Ascending aorta (tissue), 2 donors: ENCODE measurements at regions not wholly inside any gene's neighbourhood (a gene's known extent, or its start where the extent isn't known, plus 50 kb on each side); places are given as distances from the start of the nearest gene placed in this dataset.

Experiments used
- DNase-seq, 2 donors: peaks; one replicate each; pipeline ENCODE4 v3.0.0-alpha.2; 2019; ENCODE audit warnings: low spot score in 2 of 2
- H3K27ac ChIP-seq, 2 donors: fragments of 200-600 bp; sonication (generic); one replicate each; pipeline ENCODE4 v1.5.1; 2016 to 2017; ENCODE audit warnings: mild to moderate bottlenecking in 1 of 2
- H3K27me3 ChIP-seq: fragments of 200-600 bp; sonication (generic); one replicate; pipeline ENCODE4 v1.5.1; 2017
- H3K36me3 ChIP-seq, 2 donors: fragments of 200-600 bp; sonication (generic); one replicate each; pipeline ENCODE4 v1.5.1; 2016
- H3K4me1 ChIP-seq, 2 donors: fragments of 200-600 bp; sonication (generic); one replicate each; pipeline ENCODE4 v1.5.1; 2016 to 2017; ENCODE audit warnings: mild to moderate bottlenecking in 1 of 2
- H3K4me3 ChIP-seq, 2 donors: fragments of 200-600 bp; sonication (generic); one replicate each; pipeline ENCODE4 v1.5.1; 2016 to 2017; ENCODE audit warnings: mild to moderate bottlenecking in 1 of 2
- H3K9me3 ChIP-seq, 2 donors: fragments of 200-600 bp; sonication (generic); one replicate each; pipeline ENCODE4 v1.5.1; 2016
- intact Hi-C: fragments of 100-400 bp; cut with DNase I; formaldehyde crosslinking; loops from one replicate; pipeline ENCODE4 v1.15.1; 2023
- TF ChIP-seq, protein P1 (sequence below), 3 experiments: fragments of 200-600 bp in 2 of 3; fragments of 450-650 bp in 1 of 3; sonication (generic) in 2 of 3; IDR thresholded peaks; one replicate each; pipeline ENCODE4 v1.5.1; 2016 to 2019; ENCODE audit warnings: antibody characterized with exemption in 3 of 3, mild to moderate bottlenecking in 1 of 3, moderate library complexity in 1 of 3

DNA sequence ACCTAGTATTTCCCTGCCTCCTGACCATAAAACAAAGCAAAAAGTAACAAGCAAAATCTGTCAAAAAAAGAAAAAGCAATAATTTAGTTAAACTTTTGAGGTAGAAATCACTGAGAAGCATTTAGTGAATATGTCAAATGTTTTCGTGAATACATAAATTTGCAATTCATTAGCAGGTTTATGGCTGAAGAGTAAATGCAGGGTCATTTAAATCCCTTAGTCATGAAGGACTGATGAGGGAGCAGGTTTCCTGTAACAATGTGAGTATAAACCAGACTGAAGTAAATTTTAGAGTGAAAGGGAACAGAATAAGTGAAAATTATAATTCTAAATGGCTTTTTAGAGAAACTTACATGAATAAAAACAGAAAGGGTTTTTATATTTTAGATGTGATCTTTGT is 313.5 kb upstream of the MANEA start:
- TF ChIP-seq, protein P1, sequence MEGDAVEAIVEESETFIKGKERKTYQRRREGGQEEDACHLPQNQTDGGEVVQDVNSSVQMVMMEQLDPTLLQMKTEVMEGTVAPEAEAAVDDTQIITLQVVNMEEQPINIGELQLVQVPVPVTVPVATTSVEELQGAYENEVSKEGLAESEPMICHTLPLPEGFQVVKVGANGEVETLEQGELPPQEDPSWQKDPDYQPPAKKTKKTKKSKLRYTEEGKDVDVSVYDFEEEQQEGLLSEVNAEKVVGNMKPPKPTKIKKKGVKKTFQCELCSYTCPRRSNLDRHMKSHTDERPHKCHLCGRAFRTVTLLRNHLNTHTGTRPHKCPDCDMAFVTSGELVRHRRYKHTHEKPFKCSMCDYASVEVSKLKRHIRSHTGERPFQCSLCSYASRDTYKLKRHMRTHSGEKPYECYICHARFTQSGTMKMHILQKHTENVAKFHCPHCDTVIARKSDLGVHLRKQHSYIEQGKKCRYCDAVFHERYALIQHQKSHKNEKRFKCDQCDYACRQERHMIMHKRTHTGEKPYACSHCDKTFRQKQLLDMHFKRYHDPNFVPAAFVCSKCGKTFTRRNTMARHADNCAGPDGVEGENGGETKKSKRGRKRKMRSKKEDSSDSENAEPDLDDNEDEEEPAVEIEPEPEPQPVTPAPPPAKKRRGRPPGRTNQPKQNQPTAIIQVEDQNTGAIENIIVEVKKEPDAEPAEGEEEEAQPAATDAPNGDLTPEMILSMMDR (IDR thresholded peaks at IDR 0.05) = no peak
- H3K4me3 ChIP-seq = no peak overlapping the region
- no peak for DNase-seq
- no peaks in the 10 kb centered on the region for H3K27me3 ChIP-seq
- H3K4me1 ChIP-seq = no peaks in the 10 kb centered on the region
- no peaks in the 10 kb centered on the region for H3K9me3 ChIP-seq
- H3K27ac ChIP-seq = no peak overlapping the region
- H3K36me3 ChIP-seq = no peaks in the 10 kb centered on the region
- intact Hi-C loops = no loop called here

DNA sequence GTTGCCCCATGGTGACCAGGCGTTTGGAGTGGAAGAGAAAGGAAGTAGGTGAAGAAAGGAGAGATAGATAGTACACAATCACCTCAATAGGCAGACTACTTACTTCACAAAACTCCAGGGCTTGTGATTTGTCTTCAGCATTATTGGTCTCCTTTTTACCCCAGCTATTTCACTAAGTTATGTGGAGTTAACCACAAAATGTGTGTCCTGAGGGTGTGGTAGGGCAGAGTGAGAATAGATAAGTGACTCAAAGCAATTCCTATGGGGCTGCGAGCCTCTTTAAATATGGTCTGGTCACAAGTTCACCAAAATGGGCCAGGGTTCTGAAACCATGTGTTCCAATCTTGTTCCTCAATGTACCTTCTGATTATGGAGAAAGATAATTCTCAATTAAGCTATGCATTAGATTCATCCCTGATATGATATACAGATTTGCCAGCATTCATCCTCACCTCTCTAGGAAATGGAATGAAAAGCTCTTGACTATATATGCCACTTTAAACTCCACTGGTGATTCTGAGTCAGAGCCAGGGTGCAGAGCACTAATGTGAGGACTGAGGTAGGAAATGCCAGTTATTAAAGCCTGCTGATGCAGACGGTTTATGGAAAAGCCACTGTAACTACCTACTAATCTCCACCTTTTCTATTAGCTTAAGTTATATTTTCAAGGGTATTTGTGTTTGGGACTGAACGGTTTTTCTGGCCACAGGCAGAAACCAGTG is 310.6 kb upstream of the MANEA start:
- no peaks in the 10 kb centered on the region for H3K9me3 ChIP-seq
- H3K4me1 ChIP-seq = no peaks in the 10 kb centered on the region
- no peaks in the 10 kb centered on the region for H3K27me3 ChIP-seq
- TF ChIP-seq, protein P1 (IDR thresholded peaks at IDR 0.05) = no peak
- H3K36me3 ChIP-seq = no peaks in the 10 kb centered on the region
- no peak for DNase-seq
- no peak overlapping the region for H3K4me3 ChIP-seq
- H3K27ac ChIP-seq = no peak overlapping the region
- intact Hi-C loops = no loop called here

DNA sequence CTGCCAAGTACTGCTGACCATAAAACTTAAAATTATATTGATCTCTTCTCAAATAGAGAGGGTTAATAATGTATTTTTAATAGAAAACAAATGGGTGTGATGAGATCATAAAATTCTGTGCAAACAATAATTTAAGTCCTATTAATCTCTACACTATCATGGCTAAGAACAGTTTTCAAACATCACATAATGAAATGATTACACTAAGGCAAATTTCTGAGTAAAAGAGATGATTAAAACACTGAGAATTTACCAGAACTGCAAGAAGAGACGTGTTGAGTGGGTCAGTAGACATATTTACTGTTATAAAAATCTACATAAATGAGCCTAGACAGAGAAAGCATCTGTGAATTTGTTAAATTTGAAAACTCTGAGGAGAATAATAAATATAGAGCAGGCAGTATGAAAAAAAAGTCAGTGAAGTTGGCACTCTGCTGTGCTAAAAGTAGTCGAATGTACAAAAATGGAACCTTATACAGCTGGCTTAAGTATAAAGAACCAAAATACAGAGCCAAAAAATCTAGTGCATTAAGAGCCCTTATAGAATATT is 302.6 kb upstream of the MANEA start:
- H3K36me3 ChIP-seq = no peaks in the 10 kb centered on the region
- H3K4me1 ChIP-seq = no peaks in the 10 kb centered on the region
- no peak for DNase-seq
- TF ChIP-seq, protein P1 (IDR thresholded peaks at IDR 0.05) = no peak
- H3K27ac ChIP-seq = no peak overlapping the region
- H3K4me3 ChIP-seq = no peak overlapping the region
- H3K27me3 ChIP-seq = no peaks in the 10 kb centered on the region
- no peaks in the 10 kb centered on the region for H3K9me3 ChIP-seq
- intact Hi-C loops = no loop called here

DNA sequence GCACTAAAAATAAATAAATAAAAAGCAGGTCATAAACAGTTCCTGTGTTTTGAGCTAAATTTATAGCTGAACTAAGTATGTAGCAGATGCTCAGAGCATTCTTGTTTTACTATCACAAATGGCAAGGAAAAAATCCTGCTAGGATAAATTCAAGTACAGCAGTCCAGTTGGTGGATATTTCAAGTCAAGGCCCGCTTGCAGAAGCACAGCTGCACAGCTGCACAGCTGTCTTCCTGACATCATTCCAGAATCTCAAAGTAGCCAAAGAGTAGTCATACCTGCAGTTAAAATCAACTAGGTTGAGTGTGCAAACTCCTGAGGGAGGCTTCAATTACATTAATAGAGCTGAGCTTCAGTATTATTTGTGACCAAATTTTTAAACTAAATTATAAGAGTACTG is 297.7 kb upstream of the MANEA start:
- intact Hi-C loops = no loop called here
- H3K4me1 ChIP-seq = no peaks in the 10 kb centered on the region
- H3K36me3 ChIP-seq = no peaks in the 10 kb centered on the region
- TF ChIP-seq, protein P1 (IDR thresholded peaks at IDR 0.05) = no peak
- H3K9me3 ChIP-seq = no peaks in the 10 kb centered on the region
- DNase-seq = no peak
- H3K27ac ChIP-seq = no peak overlapping the region
- H3K4me3 ChIP-seq = no peak overlapping the region
- no peaks in the 10 kb centered on the region for H3K27me3 ChIP-seq

DNA sequence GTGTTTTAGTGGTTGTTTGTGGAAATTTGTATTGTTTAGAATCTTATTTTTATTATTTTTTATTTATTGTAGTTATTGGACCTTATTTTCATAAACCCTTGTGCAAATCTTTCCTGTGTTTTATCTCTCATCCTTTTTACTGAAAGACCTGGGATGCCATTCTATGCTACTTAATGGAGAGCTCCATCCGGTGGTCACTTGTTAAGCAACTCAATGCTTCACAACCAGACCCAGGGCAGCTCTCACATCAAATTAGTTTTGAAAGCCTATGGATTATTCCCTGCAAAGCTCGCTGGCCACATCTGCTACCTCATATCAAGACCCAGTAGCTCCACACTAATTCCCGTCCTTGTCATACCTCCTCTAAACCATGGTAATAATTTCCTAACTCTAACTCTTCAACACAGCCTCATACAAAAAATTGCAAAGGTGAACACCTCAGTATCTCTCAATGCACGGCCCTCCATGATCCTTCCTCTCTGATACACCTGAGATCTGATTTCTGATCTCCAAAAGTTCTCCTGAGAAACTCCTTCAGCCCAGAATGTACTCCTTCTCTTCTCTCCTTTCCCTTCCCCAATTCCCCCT is 296.6 kb upstream of the MANEA start:
- DNase-seq = no peak
- intact Hi-C loops = no loop called here
- Histone ChIP-seq H3K4me1 (no peaks in the 10 kb centered on the region), H3K9me3 (no peaks in the 10 kb centered on the region), H3K27ac (no peak overlapping the region), H3K36me3 (no peaks in the 10 kb centered on the region), H3K4me3 (no peak overlapping the region), H3K27me3 (no peaks in the 10 kb centered on the region)
- TF ChIP-seq, protein P1 (IDR thresholded peaks at IDR 0.05) = peak in 1 of 3 experiments; percentile 14
